Activated CD8-positive, alpha-beta memory T cell treated with anti-CD3 and anti-CD28 coated beads for 48 hours (primary cell): ENCODE measurements at regions not wholly inside any gene's neighbourhood (a gene's known extent, or its start where the extent isn't known, plus 50 kb on each side); places are given as distances from the start of the nearest gene placed in this dataset.
"Not testable (repeated sequence)": the region's sequence is repeated elsewhere in the genome, so short reads cannot be mapped to it uniquely, and the experiment has no call there.

Experiments used
- DNase-seq, 3 experiments: peaks; one replicate each; pipeline ENCODE4 v3.0.0-alpha.2; 2020; ENCODE audit warnings: low read depth in 2 of 3, low spot score in 2 of 3

- DNase-seq, result peak; percentile 56 to 65 (median 65)
Measured at GRCh38 chr15:77910030-77910911, 167.2 kb downstream of the TBC1D2B start.

DNA sequence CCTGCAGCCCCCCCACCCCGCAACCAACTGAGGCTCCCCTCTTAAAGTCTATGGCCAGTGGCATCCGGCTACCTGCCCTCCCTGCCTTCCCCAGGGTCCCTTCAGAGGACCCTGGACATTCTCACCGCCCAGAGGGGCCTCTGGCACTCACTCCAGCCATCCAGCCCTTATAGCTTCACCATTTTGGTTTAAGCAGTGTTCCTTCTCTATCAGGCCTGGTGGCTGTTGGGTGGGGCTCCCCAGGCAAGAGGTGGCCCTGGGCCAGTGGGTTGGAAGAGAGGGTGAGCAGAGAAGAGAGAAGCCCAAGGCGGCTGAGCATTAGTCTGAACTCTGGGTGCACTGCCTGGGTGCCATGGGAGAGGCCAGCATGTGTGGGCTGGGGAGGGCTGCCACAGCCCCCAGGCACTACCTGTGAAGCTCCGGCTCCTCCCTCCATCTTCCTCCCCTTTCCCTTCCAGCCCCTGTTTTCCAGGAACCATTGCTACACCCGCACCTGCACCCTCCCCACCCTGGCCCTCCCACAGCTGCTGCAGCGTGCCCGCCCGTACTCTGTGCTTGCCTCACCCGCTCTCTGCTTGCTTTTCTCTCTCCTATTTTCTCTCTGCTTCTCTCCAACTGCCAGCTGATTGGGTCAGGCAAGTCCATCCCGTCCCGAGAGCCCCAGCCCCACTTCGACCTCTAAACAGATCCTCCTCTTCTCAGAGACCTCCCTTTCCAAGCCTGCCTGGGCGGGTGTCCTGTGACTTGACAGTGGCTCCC is 168.2 kb downstream of the TBC1D2B start:
- no peak for DNase-seq

DNA sequence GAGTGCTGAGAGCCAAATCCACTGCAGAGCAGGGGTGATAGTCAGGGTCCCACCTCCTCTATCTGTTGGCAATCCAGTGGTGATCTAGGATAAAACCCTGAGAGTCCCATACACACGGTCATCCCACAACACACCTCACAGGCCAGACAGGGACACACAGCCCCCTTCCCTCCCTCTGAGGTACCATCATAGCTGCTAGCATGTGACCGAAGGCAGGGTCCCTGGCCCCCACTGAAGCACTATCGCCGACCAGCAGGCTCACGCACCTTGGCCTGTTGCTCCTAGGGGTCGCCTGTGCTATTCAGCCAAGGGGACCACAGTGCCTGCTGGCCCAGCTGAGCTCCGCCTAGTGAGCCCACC is 168.8 kb downstream of the TBC1D2B start:
- not testable (repeated sequence) for DNase-seq

- peak; percentile 19 to 55 (median 44) for DNase-seq
Measured at GRCh38 chr15:77907824-77908751, 169.4 kb downstream of the TBC1D2B start.

GRCh38 chr15:77906062-77906990 is 171.2 kb downstream of the TBC1D2B start:
- DNase-seq, result not testable (repeated sequence)

- no peak for DNase-seq
Measured at GRCh38 chr15:77905301-77905920, 172.1 kb downstream of the TBC1D2B start.

GRCh38 chr15:77904901-77905300 is 172.6 kb downstream of the TBC1D2B start:
- no peak for DNase-seq

DNA sequence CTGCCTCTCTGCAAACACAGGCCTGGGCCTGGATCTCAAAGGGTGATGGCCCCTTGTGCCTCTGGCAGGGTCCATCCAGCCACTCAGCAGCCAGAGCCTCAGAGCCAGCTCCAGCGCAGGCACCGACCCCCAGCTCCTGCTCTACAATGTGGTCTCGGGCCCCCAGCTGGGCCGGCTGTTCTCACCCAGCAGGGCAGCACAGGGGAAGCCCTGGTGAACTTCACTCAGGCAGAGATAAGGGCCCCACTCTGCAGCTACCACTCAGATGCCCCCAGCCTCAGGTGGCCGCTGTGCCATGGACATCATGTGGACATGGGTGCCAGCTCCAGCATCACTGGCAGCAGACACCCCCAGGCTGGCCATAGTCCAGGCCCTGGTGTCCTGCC is 173.1 kb downstream of the TBC1D2B start:
- DNase-seq, result no peak

DNA sequence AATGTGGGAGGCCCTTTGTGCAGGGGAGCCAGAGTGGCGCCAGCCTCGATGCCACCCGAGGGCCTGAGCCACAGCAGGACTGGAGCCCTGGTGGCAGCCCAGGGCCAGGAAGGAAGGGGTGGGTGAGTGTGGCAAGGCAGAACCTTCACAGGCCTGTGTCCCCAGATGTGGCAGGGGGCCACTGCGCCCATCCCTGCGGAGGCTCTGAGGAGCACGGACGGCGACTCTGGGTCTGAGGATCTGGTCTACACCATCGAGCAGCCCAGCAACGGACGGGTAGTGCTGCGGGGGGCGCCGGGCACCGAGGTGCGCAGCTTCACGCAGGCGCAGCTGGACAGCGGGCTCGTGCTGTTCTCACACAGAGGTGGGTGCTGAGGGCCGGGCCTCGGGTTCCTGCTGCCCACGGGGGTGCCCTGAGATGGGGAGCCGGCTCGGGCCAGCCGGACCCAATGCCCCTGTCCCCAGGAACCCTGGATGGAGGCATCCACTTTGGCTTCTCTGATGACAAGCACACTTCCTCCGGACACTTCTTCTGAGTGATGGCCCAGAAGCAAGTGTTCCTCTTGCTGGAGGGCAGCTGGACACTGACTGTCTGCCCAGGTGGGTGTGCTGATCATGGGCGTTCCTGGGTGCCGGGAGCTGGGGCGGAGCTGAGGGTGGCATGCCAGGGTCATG is 173.6 kb downstream of the TBC1D2B start:
- DNase-seq, result not testable (repeated sequence)

- DNase-seq, result not testable (repeated sequence)
Measured at GRCh38 chr15:77902921-77903760, 174.4 kb downstream of the TBC1D2B start.

GRCh38 chr15:77901921-77902750 is 175.4 kb downstream of the TBC1D2B start:
- no peak for DNase-seq

DNA sequence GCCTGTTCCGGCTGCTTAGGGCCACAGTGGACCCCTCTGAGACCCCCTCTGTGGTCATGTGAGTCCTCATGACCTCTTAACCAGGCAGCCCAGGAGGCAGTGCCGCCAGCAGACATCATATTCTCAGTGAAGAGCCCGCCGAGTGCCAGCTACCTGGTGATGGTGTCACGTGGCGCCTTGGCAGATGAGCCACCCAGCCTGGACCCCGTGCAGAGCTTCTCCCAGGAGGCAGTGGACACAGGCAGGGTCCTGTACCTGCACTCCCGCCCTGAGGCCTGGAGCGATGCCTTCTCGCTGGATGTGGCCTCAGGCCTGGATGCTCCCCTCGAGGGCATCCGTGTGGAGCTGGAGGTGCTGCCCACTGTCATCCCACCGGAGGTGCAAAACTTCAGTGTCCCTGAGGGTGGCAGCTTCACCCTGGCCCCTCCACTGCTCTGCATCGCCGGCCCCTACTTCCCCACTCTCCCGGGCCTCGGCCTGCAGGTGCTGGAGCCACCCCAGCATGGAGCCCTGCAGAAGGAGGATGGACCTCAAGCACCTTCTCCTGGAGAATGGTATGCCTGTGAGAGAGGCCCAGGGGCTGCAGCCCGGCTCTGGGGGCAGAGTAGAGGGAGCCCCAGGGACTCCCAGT is 176.1 kb downstream of the TBC1D2B start:
- no peak for DNase-seq

DNA sequence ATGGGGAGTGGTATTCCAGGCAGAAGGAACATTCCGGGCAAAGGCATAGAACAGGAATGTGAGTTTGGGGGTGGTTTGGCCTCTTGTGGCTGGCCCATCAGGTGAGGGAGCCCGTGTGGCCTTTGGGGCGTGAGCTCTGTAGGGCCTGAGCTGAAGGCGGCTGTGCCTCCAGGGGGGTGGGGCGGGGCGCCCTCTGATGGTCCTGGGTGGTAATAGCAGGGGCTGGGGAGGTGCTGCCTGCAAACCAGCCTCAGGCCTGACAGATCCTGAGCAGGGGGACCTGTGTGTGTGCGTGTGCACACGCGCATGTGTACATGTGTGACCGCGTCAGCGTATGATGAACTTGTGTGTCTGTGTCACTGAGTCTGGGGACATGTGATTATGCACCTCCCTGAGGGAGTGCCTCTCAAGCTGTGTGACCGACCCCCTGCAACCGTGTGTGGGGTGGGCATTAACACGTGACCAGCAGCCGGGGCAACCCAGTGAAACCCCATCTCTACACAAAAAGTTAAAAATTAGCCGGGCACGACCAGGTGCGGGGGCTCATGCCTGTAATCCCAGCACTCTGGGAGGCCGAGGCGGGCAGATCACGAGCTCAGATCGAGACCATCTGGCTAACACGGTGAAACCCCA is 177.1 kb downstream of the TBC1D2B start:
- peak; percentile 27 to 56 (median 31) for DNase-seq

GRCh38 chr15:77899776-77900175 is 177.7 kb downstream of the TBC1D2B start:
- not testable (repeated sequence) for DNase-seq

DNA sequence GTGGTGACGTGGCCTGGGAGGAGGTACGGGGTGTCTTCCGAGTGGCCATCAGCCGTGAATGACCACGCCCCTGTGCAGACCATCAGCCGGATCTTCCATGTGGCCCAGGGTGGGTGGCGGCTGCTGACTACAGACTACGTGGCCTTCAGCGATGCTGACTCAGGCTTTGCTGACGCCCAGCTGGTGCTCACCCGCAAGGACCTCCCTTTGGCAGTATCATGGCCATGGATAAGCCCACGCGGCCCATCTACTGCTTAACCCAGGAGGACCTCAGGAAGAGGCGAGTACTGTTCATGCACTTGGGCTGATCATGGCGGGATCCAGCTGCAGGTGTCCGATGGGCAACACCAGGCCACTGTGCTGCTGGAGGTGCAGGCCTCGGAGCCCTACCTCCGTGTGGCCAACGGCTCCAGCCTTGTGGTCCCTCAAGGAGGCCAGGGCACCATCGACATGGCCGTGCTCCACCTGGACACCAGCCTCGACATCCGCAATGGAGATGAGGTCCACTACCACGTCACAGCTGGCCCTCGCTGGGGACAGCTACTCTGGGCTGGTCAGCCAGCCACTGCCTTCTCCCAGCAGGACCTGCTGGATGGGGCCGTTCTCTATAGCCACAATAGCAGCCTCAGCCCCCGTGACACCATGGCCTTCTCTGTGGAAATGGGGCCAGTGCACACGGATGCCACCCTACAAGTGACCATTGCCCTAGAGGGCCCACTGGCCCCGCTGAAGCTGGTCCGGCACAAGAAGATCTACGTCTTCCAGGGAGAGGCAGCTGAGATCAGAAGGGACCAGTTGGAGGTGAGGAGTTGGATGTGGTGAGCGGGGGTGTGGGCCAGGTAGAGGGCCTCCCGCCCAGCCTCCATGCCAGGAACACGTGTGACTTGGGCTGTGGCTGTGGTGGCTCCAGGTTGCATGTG is 178.4 kb downstream of the TBC1D2B start:
- no peak for DNase-seq
